NCI-H446 (cell line): ENCODE measurements at regions not wholly inside any gene's neighbourhood (a gene's known extent, or its start where the extent isn't known, plus 50 kb on each side); places are given as distances from the start of the nearest gene placed in this dataset.

Experiments used
- DNase-seq, 2 experiments: peaks; one replicate each; lab custom pipeline; 2025; lab: John Stamatoyannopoulos, UW

DNA sequence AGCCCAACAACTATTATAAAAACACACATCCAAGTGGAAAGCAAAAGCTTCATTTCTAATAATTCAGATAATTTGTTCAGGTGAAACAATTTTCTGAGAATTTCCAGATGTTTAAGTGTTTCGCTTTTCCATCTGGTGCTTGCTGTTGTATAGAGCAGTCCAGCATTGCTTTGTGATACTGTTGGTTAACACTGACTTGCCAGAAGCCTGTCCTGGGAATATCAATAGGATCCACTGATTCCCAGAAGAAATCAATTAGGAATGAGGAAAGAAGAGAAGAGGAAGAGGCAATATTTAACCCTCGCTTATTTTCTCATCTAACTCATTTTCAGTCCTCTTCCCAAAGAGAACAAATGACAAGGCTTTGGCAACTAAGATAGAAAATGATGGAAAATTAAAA lies 94.9 kb upstream of the DDIT4L start:
- no peak for DNase-seq

- no peak for DNase-seq
Measured at GRCh38 chr4:100284129-100284880, 94.0 kb upstream of the DDIT4L start.

DNA sequence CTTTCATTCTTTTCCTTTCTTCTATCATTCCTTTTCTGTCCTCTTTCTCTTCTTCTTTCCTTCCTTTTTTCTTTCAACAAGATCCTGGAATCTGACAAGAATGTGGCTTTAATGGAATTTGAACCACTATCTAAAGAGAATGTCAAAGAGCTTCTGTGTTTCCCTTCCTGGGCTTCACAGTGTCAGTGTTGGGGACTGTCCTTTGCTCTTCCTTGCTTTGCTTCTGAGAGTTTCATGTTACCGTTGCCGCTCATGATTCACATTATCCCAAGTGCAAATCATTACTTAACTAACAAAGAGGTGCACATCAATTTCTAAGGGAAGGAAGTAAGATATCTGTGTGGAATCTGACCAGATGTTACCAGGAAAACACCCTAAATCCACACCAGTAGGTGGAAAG lies 90.5 kb upstream of the DDIT4L start:
- DNase-seq: no peak

DNA sequence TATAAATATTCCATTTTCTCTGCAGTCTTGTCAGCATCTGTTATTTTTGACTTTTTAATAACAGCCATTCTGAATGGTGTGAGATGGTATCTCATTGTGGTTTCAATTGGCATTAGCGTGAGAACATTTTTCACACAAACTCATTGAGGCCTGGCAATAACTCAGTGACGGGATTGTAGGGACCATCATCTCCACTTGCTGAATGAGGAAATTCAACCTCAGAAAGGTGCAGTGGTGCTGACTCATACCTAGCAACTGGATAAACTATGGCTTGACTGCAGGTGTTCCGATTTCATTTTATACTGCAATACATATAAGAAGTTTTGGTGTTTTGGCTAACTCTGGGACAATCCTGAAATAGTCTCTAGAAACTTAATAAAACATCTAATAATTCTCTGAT lies 88.3 kb upstream of the DDIT4L start:
- no peak for DNase-seq

- DNase-seq: no peak
Measured at GRCh38 chr4:100269446-100269845, 79.2 kb upstream of the DDIT4L start.

GRCh38 chr4:100268789-100269188 lies 78.5 kb upstream of the DDIT4L start:
- no peak for DNase-seq

DNA sequence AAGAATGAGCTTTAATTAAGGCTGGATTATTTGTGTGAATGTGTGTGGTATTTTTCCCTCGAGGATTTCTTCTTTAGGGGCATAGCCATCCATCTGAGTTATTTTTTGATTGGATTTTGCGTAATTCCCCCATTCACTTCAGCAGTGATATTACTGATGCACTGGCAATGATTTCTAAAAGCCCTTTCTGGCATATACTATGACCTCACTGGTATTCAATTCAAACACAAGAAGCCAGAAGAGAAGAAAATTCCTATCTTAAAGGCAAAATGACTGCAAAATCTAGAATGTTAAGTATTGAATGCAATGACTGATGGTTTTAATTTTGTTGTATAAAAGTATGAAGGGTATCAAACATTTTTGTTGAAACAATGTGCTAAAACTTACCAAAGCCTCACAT lies 71.1 kb upstream of the DDIT4L start:
- no peak for DNase-seq

DNA sequence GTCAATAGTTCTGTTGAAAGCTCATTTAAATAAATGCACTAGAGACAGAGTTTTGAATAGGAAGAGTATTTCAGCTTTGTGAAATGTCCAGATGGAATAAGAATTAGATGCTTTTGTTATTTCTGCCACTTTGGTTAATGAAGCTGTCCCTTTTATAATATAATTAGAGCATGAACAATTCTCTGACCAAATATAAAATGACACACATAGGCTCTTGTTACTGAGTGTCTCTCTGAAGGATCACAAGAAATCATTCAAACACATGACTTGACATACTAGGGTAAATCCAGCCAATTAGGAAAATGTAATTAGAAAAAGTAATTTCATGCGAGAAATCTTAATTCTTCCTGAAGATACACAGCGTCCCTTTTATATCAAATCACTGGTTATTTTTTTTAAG lies 68.4 kb upstream of the DDIT4L start:
- no peak for DNase-seq

- DNase-seq: no peak
Measured at GRCh38 chr4:100257567-100257966, 67.3 kb upstream of the DDIT4L start.

- DNase-seq: no peak
Measured at GRCh38 chr4:100254237-100254636, 64.0 kb upstream of the DDIT4L start.

DNA sequence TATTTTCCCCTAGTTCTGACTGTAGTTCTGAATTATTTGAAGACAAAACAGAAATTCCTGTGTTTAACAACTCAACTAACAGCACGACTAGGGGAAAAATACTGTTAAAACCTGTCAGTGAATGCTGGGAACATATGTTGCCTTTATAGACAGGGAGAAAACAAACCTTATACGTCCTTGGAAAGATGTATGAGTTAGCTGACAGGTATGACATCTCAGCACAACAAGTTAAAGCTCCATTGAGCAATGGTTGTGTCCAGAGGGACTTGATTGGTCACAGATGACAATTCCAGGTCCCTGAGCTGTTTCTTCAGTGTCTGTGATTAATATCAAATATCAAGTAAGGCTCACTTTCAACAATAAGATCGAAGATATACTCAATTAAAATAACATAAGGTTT lies 58.2 kb upstream of the DDIT4L start:
- DNase-seq: no peak

- no peak for DNase-seq
Measured at GRCh38 chr4:100246697-100247096, 56.4 kb upstream of the DDIT4L start.

- no peak for DNase-seq
Measured at GRCh38 chr4:100244347-100244746, 54.1 kb upstream of the DDIT4L start.
